ENCODE measurements at regions not wholly inside any gene's neighbourhood (a gene's known extent, or its start where the extent isn't known, plus 50 kb on each side); places are given as distances from the start of the nearest gene placed in this dataset.

DNA sequence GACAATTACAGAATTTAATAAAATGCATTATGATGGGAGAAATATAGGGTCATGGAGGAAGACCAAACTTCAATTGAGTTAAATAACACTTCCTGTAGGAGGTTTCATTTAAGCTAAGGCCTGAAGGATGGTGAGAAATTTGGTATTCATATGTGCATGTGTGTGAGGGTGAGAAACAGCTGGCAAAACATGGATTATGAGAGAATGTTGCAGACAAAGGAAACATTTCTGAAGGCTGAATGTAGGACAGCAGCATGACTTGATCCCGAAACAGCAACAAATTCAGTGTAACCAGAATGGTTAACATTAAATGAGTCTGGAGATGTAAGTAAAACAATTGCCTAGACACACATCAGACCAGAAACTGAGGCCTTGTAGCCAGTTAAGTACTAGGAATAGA lies 630.8 kb downstream of the NR4A2 start:
- TF ChIP-seq, protein P1, sequence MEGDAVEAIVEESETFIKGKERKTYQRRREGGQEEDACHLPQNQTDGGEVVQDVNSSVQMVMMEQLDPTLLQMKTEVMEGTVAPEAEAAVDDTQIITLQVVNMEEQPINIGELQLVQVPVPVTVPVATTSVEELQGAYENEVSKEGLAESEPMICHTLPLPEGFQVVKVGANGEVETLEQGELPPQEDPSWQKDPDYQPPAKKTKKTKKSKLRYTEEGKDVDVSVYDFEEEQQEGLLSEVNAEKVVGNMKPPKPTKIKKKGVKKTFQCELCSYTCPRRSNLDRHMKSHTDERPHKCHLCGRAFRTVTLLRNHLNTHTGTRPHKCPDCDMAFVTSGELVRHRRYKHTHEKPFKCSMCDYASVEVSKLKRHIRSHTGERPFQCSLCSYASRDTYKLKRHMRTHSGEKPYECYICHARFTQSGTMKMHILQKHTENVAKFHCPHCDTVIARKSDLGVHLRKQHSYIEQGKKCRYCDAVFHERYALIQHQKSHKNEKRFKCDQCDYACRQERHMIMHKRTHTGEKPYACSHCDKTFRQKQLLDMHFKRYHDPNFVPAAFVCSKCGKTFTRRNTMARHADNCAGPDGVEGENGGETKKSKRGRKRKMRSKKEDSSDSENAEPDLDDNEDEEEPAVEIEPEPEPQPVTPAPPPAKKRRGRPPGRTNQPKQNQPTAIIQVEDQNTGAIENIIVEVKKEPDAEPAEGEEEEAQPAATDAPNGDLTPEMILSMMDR (IDR thresholded peaks at IDR 0.05), result no peak
- TF ChIP-seq POLR2A (IDR thresholded peaks at IDR 0.05), result no peak
